Bronchial epithelial cell (primary cell): ENCODE measurements at regions not wholly inside any gene's neighbourhood (a gene's known extent, or its start where the extent isn't known, plus 50 kb on each side); places are given as distances from the start of the nearest gene placed in this dataset.

Source experiments
- DNase-seq: peaks from one replicate; pipeline ENCODE4 v3.0.0-alpha.2; 2010; ENCODE audit warnings: low read depth
- FAIRE-seq: peaks from 2 replicates; lab custom pipeline; 2011; peaks lifted over from hg19 to GRCh38; lab: Jason Lieb, UNC
- H3K27me3 ChIP-seq: 2 replicates; pipeline ENCODE4 v1.5.1; 2011; ENCODE audit warnings: low read length; ENCODE audit not compliant: control insufficient read depth, insufficient read depth
- H3K36me3 ChIP-seq: 2 replicates; pipeline ENCODE4 v1.5.1; 2011; ENCODE audit warnings: low read length; ENCODE audit not compliant: control insufficient read depth, insufficient read depth
- H3K4me3 ChIP-seq: 2 replicates; pipeline ENCODE4 v1.5.1; 2011; ENCODE audit warnings: mild to moderate bottlenecking, low read depth, low read length, control low read depth
- TF ChIP-seq, protein P1 (sequence below): IDR thresholded peaks from 2 replicates; pipeline ENCODE4 v1.5.1; 2011; ENCODE audit warnings: mild to moderate bottlenecking, moderate library complexity, low read length, control low read depth, inconsistent platforms; ENCODE audit not compliant: insufficient read depth, severe bottlenecking

DNA sequence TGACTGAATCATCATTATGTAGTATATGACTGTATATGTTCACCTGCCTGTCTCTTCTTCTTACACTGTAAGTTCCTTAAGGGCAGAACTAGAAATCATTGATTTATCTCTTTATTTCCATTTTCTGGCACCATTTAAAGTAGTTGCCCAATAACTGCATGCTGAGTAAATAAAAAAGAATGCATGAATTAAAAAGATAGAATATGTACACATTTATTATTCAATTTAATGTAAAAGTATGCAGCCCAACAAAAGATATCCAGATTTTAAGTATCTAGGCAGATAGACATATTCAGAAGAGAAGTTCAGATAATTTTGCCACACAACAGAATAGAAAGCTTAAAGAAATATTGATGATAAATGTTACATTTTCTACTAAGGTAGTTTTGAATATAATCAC lies 1244.6 kb upstream of the ADGRL4 start:
- Histone ChIP-seq H3K27me3 (no peaks in the 10 kb centered on the region), H3K4me3 (no peak overlapping the region), H3K36me3 (no peaks in the 10 kb centered on the region)
- TF ChIP-seq, protein P1, sequence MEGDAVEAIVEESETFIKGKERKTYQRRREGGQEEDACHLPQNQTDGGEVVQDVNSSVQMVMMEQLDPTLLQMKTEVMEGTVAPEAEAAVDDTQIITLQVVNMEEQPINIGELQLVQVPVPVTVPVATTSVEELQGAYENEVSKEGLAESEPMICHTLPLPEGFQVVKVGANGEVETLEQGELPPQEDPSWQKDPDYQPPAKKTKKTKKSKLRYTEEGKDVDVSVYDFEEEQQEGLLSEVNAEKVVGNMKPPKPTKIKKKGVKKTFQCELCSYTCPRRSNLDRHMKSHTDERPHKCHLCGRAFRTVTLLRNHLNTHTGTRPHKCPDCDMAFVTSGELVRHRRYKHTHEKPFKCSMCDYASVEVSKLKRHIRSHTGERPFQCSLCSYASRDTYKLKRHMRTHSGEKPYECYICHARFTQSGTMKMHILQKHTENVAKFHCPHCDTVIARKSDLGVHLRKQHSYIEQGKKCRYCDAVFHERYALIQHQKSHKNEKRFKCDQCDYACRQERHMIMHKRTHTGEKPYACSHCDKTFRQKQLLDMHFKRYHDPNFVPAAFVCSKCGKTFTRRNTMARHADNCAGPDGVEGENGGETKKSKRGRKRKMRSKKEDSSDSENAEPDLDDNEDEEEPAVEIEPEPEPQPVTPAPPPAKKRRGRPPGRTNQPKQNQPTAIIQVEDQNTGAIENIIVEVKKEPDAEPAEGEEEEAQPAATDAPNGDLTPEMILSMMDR: no peak
- FAIRE-seq (no peak), DNase-seq (no peak)

DNA sequence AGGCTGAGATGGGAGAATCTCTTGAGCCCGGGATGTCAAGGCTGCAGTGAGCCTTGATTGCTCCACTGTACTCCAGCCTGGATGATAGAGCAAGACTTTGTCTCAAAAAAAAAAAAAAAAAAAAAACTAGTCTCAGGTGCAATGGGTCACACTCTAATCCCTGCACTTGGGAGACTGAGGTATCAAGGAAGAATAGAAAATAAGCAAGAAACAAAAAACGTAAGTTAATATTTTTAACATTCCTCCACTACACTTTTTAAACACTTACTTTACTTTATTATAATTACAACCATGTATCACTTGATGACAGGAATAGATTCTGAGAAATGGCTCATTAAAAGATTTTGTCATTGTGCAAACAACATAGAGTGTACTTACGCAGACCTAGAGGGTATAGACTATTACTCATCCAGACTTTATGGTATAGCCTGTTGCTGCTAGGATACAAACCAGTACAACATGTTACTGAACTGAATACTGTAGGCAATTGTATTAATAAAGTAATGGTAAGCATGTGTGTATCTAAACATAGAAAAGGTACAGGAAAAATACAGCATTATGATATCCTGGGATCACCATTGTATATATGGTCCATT lies 1244.1 kb upstream of the ADGRL4 start:
- Histone ChIP-seq H3K27me3 (no peaks in the 10 kb centered on the region), H3K36me3 (no peaks in the 10 kb centered on the region), H3K4me3 (no peak overlapping the region)
- FAIRE-seq (no peak), DNase-seq (peak; percentile 98)
- TF ChIP-seq, protein P1: no peak

DNA sequence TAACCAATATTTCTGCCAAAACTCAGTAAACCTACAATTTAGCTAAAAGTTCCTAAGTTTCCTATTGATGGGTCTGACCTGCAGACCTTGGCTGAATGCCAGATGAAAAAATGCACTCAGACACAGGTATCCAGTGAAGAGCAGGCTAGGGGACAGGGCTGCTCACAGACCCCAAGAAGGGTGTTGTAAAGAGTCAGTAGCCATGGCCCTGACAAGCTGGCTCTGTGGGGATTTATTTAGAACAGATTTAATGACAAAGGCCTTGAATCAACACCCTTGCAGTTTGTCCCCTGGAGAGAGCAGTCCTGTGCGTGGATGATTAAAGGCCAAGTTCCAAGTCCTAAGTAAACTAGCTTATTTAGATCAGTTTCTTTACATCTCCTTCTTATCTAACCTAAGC lies 1243.2 kb upstream of the ADGRL4 start:
- Histone ChIP-seq H3K36me3 (no peaks in the 10 kb centered on the region), H3K27me3 (no peaks in the 10 kb centered on the region), H3K4me3 (no peak overlapping the region)
- TF ChIP-seq, protein P1: no peak
- FAIRE-seq (no peak), DNase-seq (no peak)

DNA sequence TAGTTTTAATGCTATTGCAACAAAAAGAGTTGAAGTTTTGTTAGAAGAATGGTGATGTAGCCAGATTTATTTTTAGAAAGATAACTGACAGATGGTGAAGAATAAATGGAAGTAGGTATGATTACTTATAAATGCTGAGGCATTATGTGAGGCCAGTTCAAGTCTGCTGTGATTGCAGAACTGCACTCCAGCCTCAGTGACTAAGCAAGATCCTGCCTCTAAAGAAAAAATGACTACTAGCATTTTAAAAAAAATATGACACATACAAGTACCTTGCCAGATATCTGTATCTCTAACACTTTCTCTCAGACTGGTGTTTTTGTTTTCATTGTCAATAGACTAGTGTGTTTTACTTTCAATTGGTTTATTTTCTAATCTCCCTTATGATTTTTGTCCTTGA lies 1242.4 kb upstream of the ADGRL4 start:
- DNase-seq (peak; percentile 87), FAIRE-seq (no peak)
- Histone ChIP-seq H3K27me3 (no peaks in the 10 kb centered on the region), H3K4me3 (no peak overlapping the region), H3K36me3 (no peaks in the 10 kb centered on the region)
- TF ChIP-seq, protein P1: no peak

DNA sequence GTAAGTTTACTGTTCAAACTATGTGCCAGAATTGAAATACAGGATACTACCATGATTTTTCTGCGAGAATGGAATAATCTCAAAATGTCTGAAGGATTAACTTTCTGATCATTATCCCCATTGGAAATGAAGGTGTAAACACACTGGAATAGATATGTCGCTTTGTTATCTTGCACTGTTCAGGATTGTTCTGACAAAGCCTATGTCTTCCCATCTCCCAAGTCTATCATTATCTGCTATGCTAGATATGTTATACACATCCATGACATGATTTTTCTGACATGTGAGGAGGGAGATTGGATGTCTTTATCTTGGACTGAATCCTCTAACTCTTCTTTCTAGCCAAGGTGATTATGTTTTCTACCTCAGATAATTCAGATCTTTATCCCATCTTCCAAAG lies 1239.3 kb upstream of the ADGRL4 start:
- H3K36me3 ChIP-seq: no peaks in the 10 kb centered on the region
- H3K4me3 ChIP-seq: no peak overlapping the region
- FAIRE-seq: no peak
- TF ChIP-seq, protein P1: no peak
- no peaks in the 10 kb centered on the region for H3K27me3 ChIP-seq
- DNase-seq: no peak

DNA sequence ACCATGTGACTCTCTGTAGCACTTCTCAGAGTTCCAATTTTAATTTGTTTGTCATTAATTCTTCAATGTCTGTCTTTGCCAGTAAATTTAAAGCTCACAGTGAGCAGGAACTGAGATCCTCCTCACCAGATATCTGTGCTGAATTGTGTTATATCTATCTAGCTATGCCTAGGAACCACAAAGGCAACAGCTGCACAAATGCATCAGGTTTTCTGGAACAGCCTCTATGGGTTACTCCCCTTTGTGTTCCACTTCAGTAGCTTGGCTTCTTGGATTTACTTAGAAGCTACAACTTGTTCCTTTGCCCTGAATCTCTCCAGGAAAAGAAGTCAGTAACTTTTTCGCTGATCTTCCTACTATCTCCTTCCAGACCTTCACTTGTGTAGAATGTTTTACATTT lies 1237.8 kb upstream of the ADGRL4 start:
- Histone ChIP-seq H3K27me3 (no peaks in the 10 kb centered on the region), H3K4me3 (no peak overlapping the region), H3K36me3 (no peaks in the 10 kb centered on the region)
- FAIRE-seq (no peak), DNase-seq (no peak)
- TF ChIP-seq, protein P1: no peak
